ENCODE measurements at regions not wholly inside any gene's neighbourhood (a gene's known extent, or its start where the extent isn't known, plus 50 kb on each side); places are given as distances from the start of the nearest gene placed in this dataset.

DNA sequence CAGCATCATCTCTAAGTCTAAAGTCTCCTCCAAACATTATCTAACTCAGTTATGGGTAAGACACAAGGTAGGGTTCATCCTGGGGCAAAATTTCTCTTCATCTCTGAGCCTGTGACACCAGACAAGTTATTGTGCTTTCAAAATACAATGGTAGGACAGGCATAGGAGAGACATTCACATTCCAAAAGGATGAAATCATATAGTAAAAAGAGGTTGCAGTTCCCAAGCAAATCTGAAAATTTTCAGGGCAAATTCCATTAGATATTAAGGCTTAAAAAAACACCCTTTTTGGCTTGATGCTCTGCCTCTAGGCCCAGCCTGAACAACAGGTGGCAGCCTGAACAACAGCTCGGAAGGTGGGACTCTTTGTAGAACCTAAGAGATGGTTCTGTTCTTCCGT is 448.3 kb upstream of the SLIT2 start:
- TF ChIP-seq TAF1 (IDR thresholded peaks at IDR 0.05; ENCODE audit: borderline replicate concordance, low read depth, low read length) (no peak), POLR2A (IDR thresholded peaks at IDR 0.05; ENCODE audit: low read depth, low read length) (no peak)
